GM12878 (cell line): ENCODE measurements at regions not wholly inside any gene's neighbourhood (a gene's known extent, or its start where the extent isn't known, plus 50 kb on each side); places are given as distances from the start of the nearest gene placed in this dataset.
"Not testable (repeated sequence)": the region's sequence is repeated elsewhere in the genome, so short reads cannot be mapped to it uniquely, and the experiment has no call there.

Experiments used
- ATAC-seq: fragments of 200-7000 bp; cut with Tn5 transposase; 3 replicates; pipeline ENCODE4 v1.9.1; 2020; ENCODE audit warnings: mild to moderate bottlenecking, moderate library complexity
- BruUV-seq: library from RNA; stranded (reverse); fragments of 400-500 nt; replicated peaks from 2 replicates; lab custom pipeline; 2021; lab: Mats Ljungman, UMichigan
- CTCF ChIA-PET: fragments of 300-600 bp; sonication (Branson Sonifier 250); formaldehyde crosslinking; extraction: SDS; loops from one replicate; lab custom pipeline; 2021; ENCODE audit warnings: inconsistent platforms; lab: Yijun Ruan, JAX
- POLR2A ChIA-PET: fragments of 350-600 bp; formaldehyde crosslinking; extraction: SDS; loops from one replicate; lab custom pipeline; 2021; ENCODE audit warnings: inconsistent platforms; lab: Charles Lee
- RAD21 ChIA-PET: fragments of 300-600 bp; sonication (Branson Sonifier 250); formaldehyde crosslinking; loops from one replicate; lab custom pipeline; 2023; ENCODE audit warnings: antibody characterized with exemption; ENCODE audit not compliant: unreplicated experiment; lab: Charles Lee
- SMC1A ChIA-PET: fragments of 300-600 bp; sonication (Branson Sonifier 250); formaldehyde crosslinking; loops from one replicate; lab custom pipeline; 2023; ENCODE audit not compliant: unreplicated experiment, uncharacterized antibody; lab: Charles Lee
- DNase-seq: peaks from one replicate; pipeline ENCODE4 v3.0.0-alpha.2; 2011; ENCODE audit warnings: low read depth, low spot score
- FAIRE-seq: peaks from 3 replicates; lab custom pipeline; 2011; peaks lifted over from hg19 to GRCh38; lab: Jason Lieb, UNC
- H2AFZ ChIP-seq: 2 replicates; pipeline ENCODE4 v1.6.0; 2011; ENCODE audit warnings: low read depth, low read length, control low read depth; ENCODE audit not compliant: control insufficient read depth
- H3K27ac ChIP-seq: 2 replicates; pipeline ENCODE4 v1.5.1; 2011; ENCODE audit warnings: control low read depth; ENCODE audit not compliant: control insufficient read depth, insufficient read depth
- H3K27me3 ChIP-seq, 2 experiments: replicated peaks in 1 of 2; 2 replicates each; pipeline versions ENCODE4 v1.6.0 to v1.6.1; 2011; ENCODE audit warnings: low read length in 1 of 2; ENCODE audit not compliant: control insufficient read depth in 2 of 2, insufficient read depth in 2 of 2
- H3K36me3 ChIP-seq, 2 experiments: 2 replicates each; pipeline ENCODE4 v1.5.1; 2011; ENCODE audit warnings: low read length in 1 of 2; ENCODE audit not compliant: control insufficient read depth in 2 of 2, insufficient read depth in 2 of 2
- H3K4me1 ChIP-seq: 2 replicates; pipeline ENCODE4 v1.6.1; 2011; ENCODE audit warnings: mild to moderate bottlenecking, low read length, moderate library complexity, mixed read lengths; ENCODE audit not compliant: control insufficient read depth, insufficient read depth
- H3K4me2 ChIP-seq: 2 replicates; pipeline ENCODE4 v1.6.0; 2011; ENCODE audit warnings: control low read depth; ENCODE audit not compliant: control insufficient read depth, insufficient read depth
- H3K4me3 ChIP-seq: fragments of 200-600 bp; sonication (generic); 2 replicates; pipeline ENCODE4 v1.5.1; 2016
- H3K79me2 ChIP-seq: 2 replicates; pipeline ENCODE4 v1.6.0; 2011; ENCODE audit warnings: low read length; ENCODE audit not compliant: control insufficient read depth, insufficient read depth
- H3K9ac ChIP-seq: 2 replicates; pipeline ENCODE4 v1.8.0; 2011; ENCODE audit warnings: low read length, control low read depth, mixed read lengths; ENCODE audit not compliant: control insufficient read depth, insufficient read depth
- H3K9me3 ChIP-seq: replicated peaks from 3 replicates; pipeline ENCODE4 v1.5.1; 2011; ENCODE audit warnings: mild to moderate bottlenecking, low read length; ENCODE audit not compliant: control insufficient read depth, insufficient read depth
- H4K20me1 ChIP-seq: 2 replicates; pipeline ENCODE4 v1.6.0; 2011; ENCODE audit not compliant: control insufficient read depth, insufficient read depth
- WGBS: methylation state at CpG from one replicate; pipeline ENCODE4 v1.1.6; 2016; ENCODE audit warnings: low lambda C conversion rate; ENCODE audit not compliant: insufficient replicate concordance, insufficient coverage; ENCODE audit errors: missing lambda C conversion rate; 5-methylcytosine and 5-hydroxymethylcytosine counted together
- in situ Hi-C: fragments of 300-500 bp; cut with MboI; formaldehyde crosslinking; loops from 9 replicates; pipeline ENCODE4 v1.14.3; 2018; ENCODE audit warnings: mixed read lengths
- intact Hi-C: fragments of 100-400 bp; cut with micrococcal nuclease; formaldehyde crosslinking; loops from one replicate; pipeline ENCODE4 v1.14.2; 2022; ENCODE audit not compliant: unreplicated experiment

DNA sequence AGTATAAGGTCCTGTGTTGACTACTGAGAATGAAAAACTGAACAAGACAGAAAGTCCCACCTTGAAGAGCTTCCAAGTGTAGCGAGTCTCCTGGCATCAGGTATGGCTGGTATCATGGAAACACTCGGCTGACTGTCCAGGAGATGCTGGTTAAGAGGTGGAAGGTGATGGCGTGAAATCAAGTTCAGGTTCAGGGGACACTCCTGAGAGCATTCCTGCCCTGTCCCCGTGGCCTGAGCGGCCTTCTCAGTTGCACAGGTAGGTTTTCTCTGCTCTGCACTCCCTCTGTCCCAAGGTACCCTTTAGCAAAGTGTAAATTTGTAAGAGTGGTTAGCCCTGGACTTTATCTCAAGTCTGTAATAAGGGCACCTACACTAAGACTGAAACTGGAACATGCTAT is 713.7 kb upstream of the TPTE start:
- H3K9ac ChIP-seq, BruUV-seq: not testable (repeated sequence)

DNA sequence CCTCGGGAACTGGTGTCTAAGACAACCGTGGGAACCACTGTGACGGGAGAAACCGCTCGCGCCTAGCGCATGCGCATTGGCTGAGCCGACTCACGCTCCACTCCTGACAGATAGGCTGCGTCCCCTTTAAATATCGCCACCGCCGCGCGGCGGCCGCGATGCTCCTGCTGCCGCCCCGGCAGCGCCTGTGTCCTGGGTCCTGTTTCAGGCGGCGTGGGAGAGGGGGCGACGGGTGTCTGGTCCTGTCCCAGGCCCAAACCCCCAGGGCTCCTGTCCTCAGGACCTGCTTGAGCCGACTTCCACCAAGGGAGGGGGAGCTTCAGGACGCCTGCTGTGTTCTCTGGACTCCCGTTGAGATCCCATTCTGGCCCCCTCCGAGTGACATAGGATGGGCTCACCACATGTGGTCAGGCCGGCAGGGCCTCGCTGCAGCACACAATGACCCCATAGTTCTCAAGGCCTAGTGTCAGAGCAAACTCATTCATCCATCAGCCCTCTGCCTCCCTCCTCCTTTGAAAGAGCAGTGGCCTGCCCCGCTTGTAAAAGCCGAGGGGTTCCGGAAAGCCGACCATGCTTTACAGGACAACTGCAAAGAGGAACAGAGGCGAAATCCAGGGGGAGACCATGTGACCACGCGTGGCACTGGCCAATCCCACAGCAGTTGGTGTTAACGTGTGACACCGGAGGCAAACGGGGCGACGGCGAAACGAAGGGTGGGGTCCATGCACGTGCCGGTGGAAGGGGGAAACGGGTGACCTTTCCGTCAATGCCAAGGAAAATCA is 710.0 kb upstream of the TPTE start:
- FAIRE-seq, H3K36me3 ChIP-seq, H3K27me3 ChIP-seq, RAD21 ChIA-PET, H3K9me3 ChIP-seq, in situ Hi-C loops, H3K4me3 ChIP-seq, CTCF ChIA-PET, H3K4me1 ChIP-seq, POLR2A ChIA-PET, H2AFZ ChIP-seq, SMC1A ChIA-PET, ATAC-seq, H3K27ac ChIP-seq, H3K79me2 ChIP-seq, H3K4me2 ChIP-seq, H4K20me1 ChIP-seq, H3K9ac ChIP-seq, intact Hi-C loops, BruUV-seq, DNase-seq: not testable (repeated sequence)
- WGBS, result 74% methylated on average over 21 of the region's 50 CpGs

More for the DNA sequence above, 713.7 kb upstream of the TPTE start:
- H4K20me1 ChIP-seq, H3K4me1 ChIP-seq, SMC1A ChIA-PET, RAD21 ChIA-PET, CTCF ChIA-PET, ATAC-seq, H3K27me3 ChIP-seq, H3K4me2 ChIP-seq, intact Hi-C loops, H3K9me3 ChIP-seq, H2AFZ ChIP-seq, H3K4me3 ChIP-seq, H3K27ac ChIP-seq, H3K79me2 ChIP-seq, in situ Hi-C loops, DNase-seq, FAIRE-seq, POLR2A ChIA-PET, H3K36me3 ChIP-seq: not testable (repeated sequence)
- WGBS, result 0% methylated on average over 3 of the region's 5 CpGs

DNA sequence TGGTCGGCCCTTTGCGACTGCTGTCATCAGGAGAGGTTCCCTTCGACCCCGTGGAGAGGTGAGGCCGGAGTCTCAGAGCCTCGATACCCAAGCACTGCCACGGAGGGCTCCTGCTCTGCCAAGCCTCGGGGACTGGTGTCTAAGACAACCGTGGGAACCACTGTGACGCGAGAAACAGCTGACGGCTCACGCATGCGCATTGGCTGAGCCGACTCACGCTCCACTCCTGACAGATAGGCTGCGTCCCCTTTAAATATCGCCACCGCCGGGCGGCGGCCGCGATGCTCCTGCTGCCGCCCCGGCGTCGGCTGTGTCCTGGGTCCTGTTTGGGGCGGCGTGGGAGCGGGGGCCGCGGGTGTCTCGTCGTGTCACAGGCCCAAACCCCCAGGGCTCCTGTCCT is 708.9 kb upstream of the TPTE start:
- H3K4me2 ChIP-seq, H4K20me1 ChIP-seq, H3K27ac ChIP-seq, POLR2A ChIA-PET, H2AFZ ChIP-seq, FAIRE-seq, ATAC-seq, DNase-seq, H3K9ac ChIP-seq, H3K9me3 ChIP-seq, H3K36me3 ChIP-seq, BruUV-seq, CTCF ChIA-PET, intact Hi-C loops, SMC1A ChIA-PET, in situ Hi-C loops, H3K4me1 ChIP-seq, H3K79me2 ChIP-seq, H3K4me3 ChIP-seq, RAD21 ChIA-PET, H3K27me3 ChIP-seq: not testable (repeated sequence)
- WGBS, result 32% methylated on average over 9 of the region's 35 CpGs
